ENCODE measurements at regions not wholly inside any gene's neighbourhood (a gene's known extent, or its start where the extent isn't known, plus 50 kb on each side); places are given as distances from the start of the nearest gene placed in this dataset.
A peak's percentile ranks its signal among the peaks of the same experiment; 100 is the strongest.

GRCh38 chr4:124111922-124112321 is 600.6 kb downstream of the ANKRD50 start:
- TF ChIP-seq CTCF (IDR thresholded peaks at IDR 0.05; ENCODE audit: low read depth, low read length, poor library complexity, severe bottlenecking) = peak; percentile 58
- TF ChIP-seq EZH2phosphoT487 (IDR thresholded peaks at IDR 0.05; ENCODE audit: borderline replicate concordance, low read length) = no peak

All from DOHH2 (cell line).